Liver (tissue), 8 donors: ENCODE measurements at regions not wholly inside any gene's neighbourhood (a gene's known extent, or its start where the extent isn't known, plus 50 kb on each side); places are given as distances from the start of the nearest gene placed in this dataset.

Experiments used
- DNase-seq: peaks from one replicate; pipeline ENCODE4 v3.0.0-alpha.2; 2017; ENCODE audit warnings: low spot score
- H3K27ac ChIP-seq, 2 donors: one replicate each; pipeline ENCODE4 v1.7.0; 2013; ENCODE audit warnings: inconsistent platforms in 2 of 2, low read length in 2 of 2, control low read depth in 1 of 2, low read depth in 1 of 2, mild to moderate bottlenecking in 1 of 2
- H3K27me3 ChIP-seq, 4 donors: one replicate each; pipeline versions ENCODE4 v1.6.1 to v1.7.0; 2013; ENCODE audit warnings: low read length in 3 of 4, inconsistent platforms in 1 of 4, mild to moderate bottlenecking in 1 of 4, moderate library complexity in 1 of 4; ENCODE audit not compliant: control insufficient read depth in 4 of 4, insufficient read depth in 4 of 4
- H3K36me3 ChIP-seq, 4 donors: one replicate each; pipeline versions ENCODE4 v1.6.1 to v1.7.0; 2013; ENCODE audit warnings: low read length in 3 of 4, mild to moderate bottlenecking in 3 of 4, low read depth in 1 of 4, moderate library complexity in 1 of 4; ENCODE audit not compliant: control insufficient read depth in 4 of 4, insufficient read depth in 3 of 4
- H3K4me1 ChIP-seq, 4 donors: one replicate each; pipeline versions ENCODE4 v1.6.1 to v1.7.0; 2013; ENCODE audit warnings: low read length in 3 of 4, mild to moderate bottlenecking in 3 of 4, moderate library complexity in 1 of 4; ENCODE audit not compliant: control insufficient read depth in 4 of 4, insufficient read depth in 4 of 4
- H3K4me3 ChIP-seq, 3 donors: one replicate each; pipeline versions ENCODE4 v1.6.1 to v1.7.0; 2013; ENCODE audit warnings: low read length in 3 of 3, control low read depth in 1 of 3, low read depth in 1 of 3, mild to moderate bottlenecking in 1 of 3
- H3K9ac ChIP-seq, 2 donors: one replicate each; pipeline ENCODE4 v1.7.0; 2013; ENCODE audit warnings: low read length in 2 of 2, mild to moderate bottlenecking in 2 of 2, moderate library complexity in 2 of 2, control low read depth in 1 of 2, low read depth in 1 of 2
- H3K9me3 ChIP-seq, 4 donors: one replicate each; pipeline versions ENCODE4 v1.6.1 to v1.7.0; 2013; ENCODE audit warnings: low read length in 3 of 4; ENCODE audit not compliant: control insufficient read depth in 4 of 4
- EGR1 ChIP-seq, 2 donors: IDR thresholded peaks; 2 replicates each; pipeline ENCODE4 v1.6.1; 2016 to 2018; ENCODE audit warnings: antibody characterized with exemption in 2 of 2, low read depth in 2 of 2
- FOXA1 ChIP-seq: IDR thresholded peaks from 2 replicates; pipeline ENCODE4 v1.6.1; 2016; ENCODE audit warnings: antibody characterized with exemption
- FOXA2 ChIP-seq: IDR thresholded peaks from 2 replicates; pipeline ENCODE4 v1.6.1; 2016; ENCODE audit warnings: antibody characterized with exemption
- GABPA ChIP-seq, 2 donors: IDR thresholded peaks in 1 of 2; conservative IDR thresholded peaks in 1 of 2; 2 replicates each; pipeline ENCODE4 v1.6.1; 2016; ENCODE audit warnings: antibody characterized with exemption in 2 of 2, mild to moderate bottlenecking in 1 of 2, moderate library complexity in 1 of 2
- HNF4A ChIP-seq, 2 donors: conservative IDR thresholded peaks; 2 replicates each; pipeline ENCODE4 v1.6.1; 2016; ENCODE audit warnings: antibody characterized with exemption in 2 of 2, mild to moderate bottlenecking in 2 of 2
- HNF4G ChIP-seq: IDR thresholded peaks from 2 replicates; pipeline ENCODE4 v1.6.1; 2016; ENCODE audit warnings: antibody characterized with exemption
- JUND ChIP-seq, 2 donors: IDR thresholded peaks; 2 replicates each; pipeline ENCODE4 v1.6.1; 2016; ENCODE audit warnings: antibody characterized with exemption in 2 of 2
- MAX ChIP-seq: IDR thresholded peaks from 2 replicates; pipeline ENCODE4 v1.6.1; 2016; ENCODE audit warnings: antibody characterized with exemption
- NR2F2 ChIP-seq: IDR thresholded peaks from 2 replicates; pipeline ENCODE4 v1.6.1; 2016; ENCODE audit warnings: antibody characterized with exemption
- RAD21 ChIP-seq, 2 donors: IDR thresholded peaks; 2 replicates each; pipeline ENCODE4 v1.6.1; 2016; ENCODE audit warnings: antibody characterized with exemption in 2 of 2, mild to moderate bottlenecking in 2 of 2
- RXRA ChIP-seq, 2 donors: IDR thresholded peaks; 2 replicates each; pipeline ENCODE4 v1.6.1; 2017 to 2018; ENCODE audit warnings: antibody characterized with exemption in 2 of 2, mild to moderate bottlenecking in 1 of 2
- SP1 ChIP-seq: IDR thresholded peaks from 2 replicates; pipeline ENCODE4 v1.6.1; 2018; ENCODE audit warnings: antibody characterized with exemption, mild to moderate bottlenecking
- TAF1 ChIP-seq: conservative IDR thresholded peaks from 2 replicates; pipeline ENCODE4 v1.6.1; 2016; ENCODE audit warnings: antibody characterized with exemption, mild to moderate bottlenecking
- YY1 ChIP-seq: IDR thresholded peaks from 2 replicates; pipeline ENCODE4 v1.6.1; 2016; ENCODE audit warnings: antibody characterized with exemption, mild to moderate bottlenecking
- ZBTB33 ChIP-seq: IDR thresholded peaks from 2 replicates; pipeline ENCODE4 v1.6.1; 2016; ENCODE audit warnings: antibody characterized with exemption
- WGBS: extraction: QIAGEN DNeasy Blood & Tissue Kit; methylation state at CpG from one replicate; pipeline ENCODE4 v1.1.7; 2013; 5-methylcytosine and 5-hydroxymethylcytosine counted together
- TF ChIP-seq, protein P1 (sequence below): fragments of 150-350 bp; IDR thresholded peaks from 2 replicates; pipeline ENCODE4 v1.5.1; 2017; ENCODE audit warnings: improper control_type of control experiment, low read depth, low read length; ENCODE audit not compliant: missing input control
- TF ChIP-seq, protein P2 (sequence below): IDR thresholded peaks from 2 replicates; pipeline ENCODE4 v1.6.1; 2016; ENCODE audit warnings: antibody characterized with exemption, mild to moderate bottlenecking
- TF ChIP-seq, protein P3 (sequence below): IDR thresholded peaks from 2 replicates; pipeline ENCODE4 v1.6.1; 2016; ENCODE audit warnings: antibody characterized with exemption
- donor health status: healthy.
- donor health status: healthy.
- donor health status: healthy.
- donor health status: healthy.
- donor health status: healthy.

- Histone ChIP-seq H3K4me1 (no peaks in the 10 kb centered on the region), H3K36me3 (no peaks in the 10 kb centered on the region), H3K27me3 (peaks cover 3 to 30% (median 13%) of the 10 kb centered on the region in 4 donors), H3K9me3 (no peaks in the 10 kb centered on the region), H3K9ac (no peak overlapping the region), H3K27ac (no peak overlapping the region), H3K4me3 (no peak overlapping the region)
- 68% methylated on average over 3 of the region's 3 CpGs for WGBS
- no peak for TF ChIP-seq RXRA (IDR thresholded peaks at IDR 0.05)
- TF ChIP-seq HNF4G = no peak
- no peak for TF ChIP-seq MAX
- no peak for TF ChIP-seq FOXA1
- TF ChIP-seq, protein P1, sequence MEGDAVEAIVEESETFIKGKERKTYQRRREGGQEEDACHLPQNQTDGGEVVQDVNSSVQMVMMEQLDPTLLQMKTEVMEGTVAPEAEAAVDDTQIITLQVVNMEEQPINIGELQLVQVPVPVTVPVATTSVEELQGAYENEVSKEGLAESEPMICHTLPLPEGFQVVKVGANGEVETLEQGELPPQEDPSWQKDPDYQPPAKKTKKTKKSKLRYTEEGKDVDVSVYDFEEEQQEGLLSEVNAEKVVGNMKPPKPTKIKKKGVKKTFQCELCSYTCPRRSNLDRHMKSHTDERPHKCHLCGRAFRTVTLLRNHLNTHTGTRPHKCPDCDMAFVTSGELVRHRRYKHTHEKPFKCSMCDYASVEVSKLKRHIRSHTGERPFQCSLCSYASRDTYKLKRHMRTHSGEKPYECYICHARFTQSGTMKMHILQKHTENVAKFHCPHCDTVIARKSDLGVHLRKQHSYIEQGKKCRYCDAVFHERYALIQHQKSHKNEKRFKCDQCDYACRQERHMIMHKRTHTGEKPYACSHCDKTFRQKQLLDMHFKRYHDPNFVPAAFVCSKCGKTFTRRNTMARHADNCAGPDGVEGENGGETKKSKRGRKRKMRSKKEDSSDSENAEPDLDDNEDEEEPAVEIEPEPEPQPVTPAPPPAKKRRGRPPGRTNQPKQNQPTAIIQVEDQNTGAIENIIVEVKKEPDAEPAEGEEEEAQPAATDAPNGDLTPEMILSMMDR = no peak
- no peak for TF ChIP-seq SP1
- no peak for TF ChIP-seq FOXA2
- TF ChIP-seq ZBTB33 = no peak
- no peak for TF ChIP-seq EGR1 (IDR thresholded peaks at IDR 0.05; ENCODE audit: low read depth in 2 of 2)
- no peak for TF ChIP-seq NR2F2
- TF ChIP-seq HNF4A (conservative IDR thresholded peaks at IDR 0.05) = no peak
- no peak for TF ChIP-seq TAF1
- no peak for TF ChIP-seq GABPA (IDR thresholded peaks at IDR 0.05 in 1 of 2, conservative IDR thresholded peaks at IDR 0.05 in 1 of 2)
- no peak for TF ChIP-seq RAD21 (IDR thresholded peaks at IDR 0.05)
- TF ChIP-seq, protein P2, sequence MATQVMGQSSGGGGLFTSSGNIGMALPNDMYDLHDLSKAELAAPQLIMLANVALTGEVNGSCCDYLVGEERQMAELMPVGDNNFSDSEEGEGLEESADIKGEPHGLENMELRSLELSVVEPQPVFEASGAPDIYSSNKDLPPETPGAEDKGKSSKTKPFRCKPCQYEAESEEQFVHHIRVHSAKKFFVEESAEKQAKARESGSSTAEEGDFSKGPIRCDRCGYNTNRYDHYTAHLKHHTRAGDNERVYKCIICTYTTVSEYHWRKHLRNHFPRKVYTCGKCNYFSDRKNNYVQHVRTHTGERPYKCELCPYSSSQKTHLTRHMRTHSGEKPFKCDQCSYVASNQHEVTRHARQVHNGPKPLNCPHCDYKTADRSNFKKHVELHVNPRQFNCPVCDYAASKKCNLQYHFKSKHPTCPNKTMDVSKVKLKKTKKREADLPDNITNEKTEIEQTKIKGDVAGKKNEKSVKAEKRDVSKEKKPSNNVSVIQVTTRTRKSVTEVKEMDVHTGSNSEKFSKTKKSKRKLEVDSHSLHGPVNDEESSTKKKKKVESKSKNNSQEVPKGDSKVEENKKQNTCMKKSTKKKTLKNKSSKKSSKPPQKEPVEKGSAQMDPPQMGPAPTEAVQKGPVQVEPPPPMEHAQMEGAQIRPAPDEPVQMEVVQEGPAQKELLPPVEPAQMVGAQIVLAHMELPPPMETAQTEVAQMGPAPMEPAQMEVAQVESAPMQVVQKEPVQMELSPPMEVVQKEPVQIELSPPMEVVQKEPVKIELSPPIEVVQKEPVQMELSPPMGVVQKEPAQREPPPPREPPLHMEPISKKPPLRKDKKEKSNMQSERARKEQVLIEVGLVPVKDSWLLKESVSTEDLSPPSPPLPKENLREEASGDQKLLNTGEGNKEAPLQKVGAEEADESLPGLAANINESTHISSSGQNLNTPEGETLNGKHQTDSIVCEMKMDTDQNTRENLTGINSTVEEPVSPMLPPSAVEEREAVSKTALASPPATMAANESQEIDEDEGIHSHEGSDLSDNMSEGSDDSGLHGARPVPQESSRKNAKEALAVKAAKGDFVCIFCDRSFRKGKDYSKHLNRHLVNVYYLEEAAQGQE = no peak
- TF ChIP-seq, protein P3, sequence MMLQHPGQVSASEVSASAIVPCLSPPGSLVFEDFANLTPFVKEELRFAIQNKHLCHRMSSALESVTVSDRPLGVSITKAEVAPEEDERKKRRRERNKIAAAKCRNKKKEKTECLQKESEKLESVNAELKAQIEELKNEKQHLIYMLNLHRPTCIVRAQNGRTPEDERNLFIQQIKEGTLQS = no peak
- TF ChIP-seq YY1 = no peak
- TF ChIP-seq JUND (IDR thresholded peaks at IDR 0.05) = no peak
- DNase-seq = no peak
These were observed 89.4 kb downstream of the LINC00237 start for GRCh38 chr20:21016751-21017150.
